ENCODE measurements at regions not wholly inside any gene's neighbourhood (a gene's known extent, or its start where the extent isn't known, plus 50 kb on each side); places are given as distances from the start of the nearest gene placed in this dataset.

- no peak for TF ChIP-seq CTCF (IDR thresholded peaks at IDR 0.05; ENCODE audit: extremely low read depth, missing control alignments)
- DNase-seq (ENCODE audit: low spot score): no peak
Measured at GRCh38 chr4:134958862-134959261, 757.3 kb upstream of the PABPC4L start.

GRCh38 chr4:134955059-134955458 lies 753.5 kb upstream of the PABPC4L start:
- TF ChIP-seq CTCF (IDR thresholded peaks at IDR 0.05; ENCODE audit: extremely low read depth, missing control alignments): no peak
- no peak for DNase-seq (ENCODE audit: low spot score)

GRCh38 chr4:134952775-134953174 lies 751.2 kb upstream of the PABPC4L start:
- DNase-seq (ENCODE audit: low spot score): no peak
- TF ChIP-seq CTCF (IDR thresholded peaks at IDR 0.05; ENCODE audit: extremely low read depth, missing control alignments): no peak

- DNase-seq (ENCODE audit: low spot score): no peak
- no peak for TF ChIP-seq CTCF (IDR thresholded peaks at IDR 0.05; ENCODE audit: extremely low read depth, missing control alignments)
Measured at GRCh38 chr4:134952305-134952704, 750.7 kb upstream of the PABPC4L start.

- TF ChIP-seq CTCF (IDR thresholded peaks at IDR 0.05; ENCODE audit: extremely low read depth, missing control alignments): no peak
- DNase-seq (ENCODE audit: low spot score): no peak
Measured at GRCh38 chr4:134948110-134948642, 746.6 kb upstream of the PABPC4L start.

- TF ChIP-seq CTCF (IDR thresholded peaks at IDR 0.05; ENCODE audit: extremely low read depth, missing control alignments): no peak
- DNase-seq (ENCODE audit: low spot score): no peak
Measured at GRCh38 chr4:134944115-134944514, 742.5 kb upstream of the PABPC4L start.

- no peak for TF ChIP-seq CTCF (IDR thresholded peaks at IDR 0.05; ENCODE audit: extremely low read depth, missing control alignments)
- DNase-seq (ENCODE audit: low spot score): no peak
Measured at GRCh38 chr4:134936014-134936413, 734.4 kb upstream of the PABPC4L start.
